ENCODE measurements at regions not wholly inside any gene's neighbourhood (a gene's known extent, or its start where the extent isn't known, plus 50 kb on each side); places are given as distances from the start of the nearest gene placed in this dataset.

DNA sequence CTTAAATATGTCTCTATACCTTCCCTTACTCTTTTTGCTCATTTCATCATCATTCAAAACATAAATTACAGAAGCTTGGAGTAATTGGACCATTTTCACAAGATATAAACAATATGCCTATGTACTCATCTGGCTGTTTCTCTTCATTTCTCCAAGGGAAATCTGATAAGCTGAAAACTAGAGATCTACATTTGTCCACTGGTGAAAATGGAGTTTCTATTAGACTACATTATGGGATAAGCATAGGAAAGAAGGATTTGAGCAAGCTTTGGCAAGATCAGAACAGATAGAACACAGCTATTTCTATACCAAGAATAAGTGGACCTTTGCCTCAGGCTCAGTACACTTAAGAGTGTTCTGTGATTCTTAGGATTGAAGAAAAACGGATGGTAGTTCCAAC is 404.4 kb downstream of the GASK1B start:
- no peaks in the 10 kb centered on the region for H3K36me3 ChIP-seq
- H3K4me3 ChIP-seq, result no peak overlapping the region
- no peak overlapping the region for H3K27ac ChIP-seq
- TF ChIP-seq, protein P1, sequence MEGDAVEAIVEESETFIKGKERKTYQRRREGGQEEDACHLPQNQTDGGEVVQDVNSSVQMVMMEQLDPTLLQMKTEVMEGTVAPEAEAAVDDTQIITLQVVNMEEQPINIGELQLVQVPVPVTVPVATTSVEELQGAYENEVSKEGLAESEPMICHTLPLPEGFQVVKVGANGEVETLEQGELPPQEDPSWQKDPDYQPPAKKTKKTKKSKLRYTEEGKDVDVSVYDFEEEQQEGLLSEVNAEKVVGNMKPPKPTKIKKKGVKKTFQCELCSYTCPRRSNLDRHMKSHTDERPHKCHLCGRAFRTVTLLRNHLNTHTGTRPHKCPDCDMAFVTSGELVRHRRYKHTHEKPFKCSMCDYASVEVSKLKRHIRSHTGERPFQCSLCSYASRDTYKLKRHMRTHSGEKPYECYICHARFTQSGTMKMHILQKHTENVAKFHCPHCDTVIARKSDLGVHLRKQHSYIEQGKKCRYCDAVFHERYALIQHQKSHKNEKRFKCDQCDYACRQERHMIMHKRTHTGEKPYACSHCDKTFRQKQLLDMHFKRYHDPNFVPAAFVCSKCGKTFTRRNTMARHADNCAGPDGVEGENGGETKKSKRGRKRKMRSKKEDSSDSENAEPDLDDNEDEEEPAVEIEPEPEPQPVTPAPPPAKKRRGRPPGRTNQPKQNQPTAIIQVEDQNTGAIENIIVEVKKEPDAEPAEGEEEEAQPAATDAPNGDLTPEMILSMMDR (IDR thresholded peaks at IDR 0.05), result no peak
- no peaks in the 10 kb centered on the region for H3K27me3 ChIP-seq
- 48 to 68% methylated on average over 1 of the region's 1 CpG for WGBS, 2 donors
- H3K9me3 ChIP-seq, result no peaks in the 10 kb centered on the region
- no peak for DNase-seq (ENCODE audit: low spot score in 2 of 2)
- no peaks in the 10 kb centered on the region for H3K4me1 ChIP-seq

DNA sequence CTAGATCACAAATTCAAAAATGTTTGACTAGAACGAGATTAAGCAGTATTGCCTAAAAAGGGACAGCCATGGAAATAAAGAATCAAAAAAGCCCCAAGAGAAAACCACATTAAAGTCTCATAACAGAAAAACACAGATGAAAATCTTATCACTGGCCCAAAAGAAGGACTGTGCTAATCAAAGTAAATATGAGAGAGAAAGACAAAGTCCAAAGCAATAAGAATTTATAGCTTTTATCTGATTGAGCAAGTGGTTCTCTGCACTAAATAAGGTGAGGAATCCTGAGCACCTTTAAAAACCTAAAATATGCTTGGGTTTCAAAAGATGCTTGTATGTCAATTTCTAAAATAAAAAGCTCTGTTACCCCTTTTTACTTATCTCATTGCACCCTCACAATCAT is 409.3 kb downstream of the GASK1B start:
- DNase-seq (ENCODE audit: low spot score in 2 of 2), result no peak
- no peak for TF ChIP-seq EP300 (IDR thresholded peaks at IDR 0.05)
- Histone ChIP-seq H3K36me3 (no peaks in the 10 kb centered on the region), H3K4me3 (no peak overlapping the region), H3K27me3 (no peaks in the 10 kb centered on the region), H3K9me3 (no peaks in the 10 kb centered on the region), H3K4me1 (no peaks in the 10 kb centered on the region), H3K27ac (no peak overlapping the region)
- 69 to 78% methylated on average over 1 of the region's 1 CpG for WGBS, 2 donors

DNA sequence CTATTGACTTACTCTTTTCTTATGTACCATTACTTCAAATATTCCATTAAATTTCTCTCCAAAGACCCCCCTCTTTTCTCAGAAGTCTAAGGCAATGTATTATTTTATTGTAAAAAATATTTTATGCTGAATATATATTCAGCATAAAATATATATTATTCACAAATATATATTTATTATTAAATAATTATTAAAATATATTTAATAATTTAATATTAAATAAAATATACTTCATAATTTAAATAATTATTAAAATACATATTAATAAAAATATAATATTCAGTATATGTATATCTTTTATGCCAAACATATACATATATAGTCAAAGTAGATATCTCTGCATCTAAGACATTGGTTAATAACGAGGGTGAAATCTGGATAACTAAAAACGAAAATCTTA is 418.4 kb downstream of the GASK1B start:
- H3K4me1 ChIP-seq, result no peaks in the 10 kb centered on the region
- H3K9me3 ChIP-seq, result peaks cover 0 to 7% (median 0%) of the 10 kb centered on the region in 4 donors
- 87 to 88% methylated on average over 2 of the region's 2 CpGs for WGBS, 2 donors
- TF ChIP-seq POLR2A (IDR thresholded peaks at IDR 0.05) (no peak), EP300 (IDR thresholded peaks at IDR 0.05) (no peak)
- TF ChIP-seq, protein P1 (IDR thresholded peaks at IDR 0.05), result no peak
- no peak overlapping the region for H3K27ac ChIP-seq
- no peaks in the 10 kb centered on the region for H3K27me3 ChIP-seq
- no peaks in the 10 kb centered on the region for H3K36me3 ChIP-seq
- DNase-seq (ENCODE audit: low spot score in 2 of 2), result no peak
- H3K4me3 ChIP-seq, result no peak overlapping the region

DNA sequence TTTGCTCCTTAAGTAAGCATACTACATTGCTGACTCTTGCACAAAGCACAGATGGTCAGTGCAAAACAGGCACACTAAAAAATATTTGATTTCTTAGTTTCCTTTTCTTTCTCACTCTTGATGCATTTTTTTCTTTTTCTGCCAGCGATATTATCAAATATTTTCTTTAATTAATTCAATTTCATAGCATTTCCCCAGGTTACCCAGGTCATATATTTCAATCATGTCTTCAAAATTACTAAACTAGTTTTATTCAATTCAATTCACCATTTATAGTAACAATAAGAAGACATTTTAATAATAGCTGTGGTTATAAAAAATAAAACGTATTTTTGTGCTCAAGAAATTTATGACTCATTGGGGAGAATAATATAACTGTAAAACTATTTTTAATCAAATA is 421.2 kb downstream of the GASK1B start:
- no peaks in the 10 kb centered on the region for H3K27me3 ChIP-seq
- H3K27ac ChIP-seq, result no peak overlapping the region
- peaks cover 0 to 7% (median 0%) of the 10 kb centered on the region in 4 donors for H3K9me3 ChIP-seq
- no peak overlapping the region for H3K4me3 ChIP-seq
- WGBS, 2 donors, result 70 to 79% methylated on average over 2 of the region's 2 CpGs
- no peaks in the 10 kb centered on the region for H3K4me1 ChIP-seq
- no peaks in the 10 kb centered on the region for H3K36me3 ChIP-seq
- TF ChIP-seq, protein P1 (IDR thresholded peaks at IDR 0.05), result no peak
- no peak for DNase-seq (ENCODE audit: low spot score in 2 of 2)

DNA sequence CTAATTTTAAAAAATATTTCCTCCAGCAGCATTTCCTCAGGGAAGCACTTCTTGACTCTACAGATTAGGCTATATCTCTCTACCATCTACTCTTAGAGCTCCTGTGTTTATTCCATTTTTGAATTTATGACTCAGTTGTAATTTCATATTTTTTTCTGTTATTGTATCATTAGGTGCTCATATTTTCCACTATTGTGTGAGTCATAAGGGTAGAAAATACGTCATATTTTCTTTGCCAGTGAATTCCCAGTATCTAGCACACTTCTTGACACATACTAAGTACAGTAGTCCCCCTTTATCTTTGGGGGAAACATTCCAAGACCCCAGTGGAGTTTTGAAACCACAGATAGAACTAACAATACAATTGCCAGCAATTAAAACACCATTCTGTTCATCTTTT is 431.2 kb downstream of the GASK1B start:
- Histone ChIP-seq H3K36me3 (no peaks in the 10 kb centered on the region), H3K27ac (no peak overlapping the region)
- TF ChIP-seq, protein P1 (IDR thresholded peaks at IDR 0.05), result no peak
- no peak for TF ChIP-seq POLR2A (IDR thresholded peaks at IDR 0.05)
- TF ChIP-seq EP300 (IDR thresholded peaks at IDR 0.05), result no peak

DNA sequence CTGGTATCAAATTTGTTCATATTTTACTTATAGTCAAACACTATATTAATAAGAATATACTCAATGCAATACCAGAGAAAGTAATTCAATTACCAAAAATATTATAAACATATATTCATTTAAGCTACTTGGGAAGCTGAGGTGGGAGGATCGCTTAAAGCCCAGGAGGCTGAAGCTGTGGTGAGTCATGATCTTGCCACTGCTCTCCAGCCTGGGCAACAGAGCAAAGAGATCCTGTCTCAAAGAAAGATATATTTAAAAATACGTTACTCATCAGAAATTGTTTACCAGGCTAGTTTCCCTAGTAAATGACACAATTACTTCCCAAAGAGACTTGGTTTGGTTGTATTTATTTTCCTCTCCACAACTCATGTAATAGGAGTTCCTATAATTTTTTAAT is 433.6 kb downstream of the GASK1B start:
- Histone ChIP-seq H3K27ac (no peak overlapping the region), H3K27me3 (no peaks in the 10 kb centered on the region), H3K4me3 (no peak overlapping the region), H3K36me3 (no peaks in the 10 kb centered on the region), H3K9me3 (no peaks in the 10 kb centered on the region), H3K4me1 (no peaks in the 10 kb centered on the region)
- DNase-seq (ENCODE audit: low spot score in 2 of 2), result no peak
- WGBS, 2 donors, result 58 to 63% methylated on average over 2 of the region's 2 CpGs
- TF ChIP-seq EP300 (IDR thresholded peaks at IDR 0.05) (no peak), POLR2A (IDR thresholded peaks at IDR 0.05) (no peak)
- TF ChIP-seq, protein P1 (IDR thresholded peaks at IDR 0.05), result no peak

More for the DNA sequence above, 431.2 kb downstream of the GASK1B start:
- 70 to 77% methylated on average over 1 of the region's 1 CpG for WGBS, 2 donors
- no peaks in the 10 kb centered on the region for H3K4me1 ChIP-seq
- no peaks in the 10 kb centered on the region for H3K9me3 ChIP-seq
- no peak for DNase-seq (ENCODE audit: low spot score in 2 of 2)
- H3K27me3 ChIP-seq, result no peaks in the 10 kb centered on the region
- H3K4me3 ChIP-seq, result no peak overlapping the region

Measured in tibial nerve (tissue), 4 donors.